Lung (tissue), 11 donors: ENCODE measurements at regions not wholly inside any gene's neighbourhood (a gene's known extent, or its start where the extent isn't known, plus 50 kb on each side); places are given as distances from the start of the nearest gene placed in this dataset.

Experiments
- ATAC-seq: fragments of 200-7000 bp; cut with Tn5 transposase; one replicate; pipeline ENCODE4 v1.9.1; 2020; ENCODE audit warnings: moderate number of reproducible peaks; ENCODE audit not compliant: insufficient read depth, low FRiP score
- DNase-seq, 3 donors: peaks; one replicate each; pipeline ENCODE4 v3.0.0-alpha.2; 2013 to 2017
- H3K27ac ChIP-seq, 2 donors: one replicate each; pipeline ENCODE4 v1.5.1; 2013; ENCODE audit warnings: mild to moderate bottlenecking in 2 of 2, moderate library complexity in 2 of 2, control low read depth in 1 of 2, inconsistent platforms in 1 of 2, low read depth in 1 of 2, low read length in 1 of 2
- H3K27me3 ChIP-seq, 3 donors: one replicate each; pipeline ENCODE4 v1.5.1; 2013; ENCODE audit warnings: low read length in 2 of 3; ENCODE audit not compliant: control insufficient read depth in 3 of 3, insufficient read depth in 3 of 3
- H3K36me3 ChIP-seq, 4 donors: one replicate each; pipeline ENCODE4 v1.5.1; 2013; ENCODE audit warnings: low read length in 4 of 4, mild to moderate bottlenecking in 1 of 4, moderate library complexity in 1 of 4; ENCODE audit not compliant: control insufficient read depth in 4 of 4, insufficient read depth in 4 of 4
- H3K4me1 ChIP-seq, 5 donors: one replicate each; pipeline ENCODE4 v1.5.1; 2013; ENCODE audit warnings: low read length in 5 of 5, mild to moderate bottlenecking in 2 of 5, moderate library complexity in 1 of 5; ENCODE audit not compliant: control insufficient read depth in 5 of 5, insufficient read depth in 5 of 5
- H3K4me3 ChIP-seq: one replicate; pipeline ENCODE4 v1.5.1; 2013; ENCODE audit warnings: mild to moderate bottlenecking, control low read depth, moderate library complexity
- H3K9ac ChIP-seq, 2 donors: one replicate each; pipeline ENCODE4 v1.5.1; 2013; ENCODE audit warnings: low read length in 2 of 2, control low read depth in 1 of 2; ENCODE audit not compliant: insufficient read depth in 1 of 2
- H3K9me3 ChIP-seq, 4 donors: one replicate each; pipeline ENCODE4 v1.5.1; 2013; ENCODE audit warnings: low read length in 3 of 4, mild to moderate bottlenecking in 1 of 4, moderate library complexity in 1 of 4; ENCODE audit not compliant: control insufficient read depth in 4 of 4, insufficient read depth in 3 of 4
- WGBS, 2 donors: extraction: QIAGEN DNeasy Blood & Tissue Kit; methylation state at CpG; one replicate each; pipeline ENCODE4 v1.1.7; 2013; 5-methylcytosine and 5-hydroxymethylcytosine counted together
- TF ChIP-seq, protein P1 (sequence below): IDR thresholded peaks from 2 replicates; pipeline ENCODE4 v1.5.1; 2012; ENCODE audit warnings: mild to moderate bottlenecking; ENCODE audit errors: control extremely low read depth, extremely low read depth
- donor health status: control.
- donor health status: control.
- donor health status: Bipolar disorder and iron deficiency.
- donor health status: healthy.
- donor health status: DM: yes; HTN: yes; CAD: no.

DNA sequence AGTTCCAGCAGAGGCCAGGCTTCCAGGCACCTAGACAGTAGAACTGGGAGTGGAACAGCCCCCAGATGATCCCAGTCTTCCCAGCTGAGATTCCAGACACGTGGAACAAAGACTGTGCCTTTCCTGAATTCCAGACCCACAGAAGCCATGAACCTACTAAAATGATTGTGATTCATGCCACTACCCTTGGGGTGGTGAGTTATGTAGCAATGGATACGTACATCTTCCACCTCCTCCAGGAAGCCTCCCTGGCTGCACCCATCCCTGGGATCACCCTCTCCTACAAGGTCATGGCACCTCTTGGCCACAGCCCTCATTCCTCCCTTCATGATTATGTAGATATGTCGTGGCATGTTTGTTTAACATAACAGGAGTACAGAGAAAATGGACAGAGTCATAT, 83.4 kb downstream of the NPTX2 start:
- Histone ChIP-seq H3K4me3 (no peak overlapping the region), H3K9me3 (peaks cover 0 to 3% (median 1%) of the 10 kb centered on the region in 4 donors), H3K9ac (no peak overlapping the region), H3K27ac (no peak overlapping the region), H3K4me1 (no peaks in the 10 kb centered on the region), H3K36me3 (no peaks in the 10 kb centered on the region), H3K27me3 (peaks cover 0 to 7% (median 4%) of the 10 kb centered on the region in 3 donors)
- no peak for ATAC-seq
- no peak for DNase-seq
- TF ChIP-seq, protein P1, sequence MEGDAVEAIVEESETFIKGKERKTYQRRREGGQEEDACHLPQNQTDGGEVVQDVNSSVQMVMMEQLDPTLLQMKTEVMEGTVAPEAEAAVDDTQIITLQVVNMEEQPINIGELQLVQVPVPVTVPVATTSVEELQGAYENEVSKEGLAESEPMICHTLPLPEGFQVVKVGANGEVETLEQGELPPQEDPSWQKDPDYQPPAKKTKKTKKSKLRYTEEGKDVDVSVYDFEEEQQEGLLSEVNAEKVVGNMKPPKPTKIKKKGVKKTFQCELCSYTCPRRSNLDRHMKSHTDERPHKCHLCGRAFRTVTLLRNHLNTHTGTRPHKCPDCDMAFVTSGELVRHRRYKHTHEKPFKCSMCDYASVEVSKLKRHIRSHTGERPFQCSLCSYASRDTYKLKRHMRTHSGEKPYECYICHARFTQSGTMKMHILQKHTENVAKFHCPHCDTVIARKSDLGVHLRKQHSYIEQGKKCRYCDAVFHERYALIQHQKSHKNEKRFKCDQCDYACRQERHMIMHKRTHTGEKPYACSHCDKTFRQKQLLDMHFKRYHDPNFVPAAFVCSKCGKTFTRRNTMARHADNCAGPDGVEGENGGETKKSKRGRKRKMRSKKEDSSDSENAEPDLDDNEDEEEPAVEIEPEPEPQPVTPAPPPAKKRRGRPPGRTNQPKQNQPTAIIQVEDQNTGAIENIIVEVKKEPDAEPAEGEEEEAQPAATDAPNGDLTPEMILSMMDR = no peak
- 50 to 77% methylated on average over 3 of the region's 3 CpGs for WGBS, 2 donors

DNA sequence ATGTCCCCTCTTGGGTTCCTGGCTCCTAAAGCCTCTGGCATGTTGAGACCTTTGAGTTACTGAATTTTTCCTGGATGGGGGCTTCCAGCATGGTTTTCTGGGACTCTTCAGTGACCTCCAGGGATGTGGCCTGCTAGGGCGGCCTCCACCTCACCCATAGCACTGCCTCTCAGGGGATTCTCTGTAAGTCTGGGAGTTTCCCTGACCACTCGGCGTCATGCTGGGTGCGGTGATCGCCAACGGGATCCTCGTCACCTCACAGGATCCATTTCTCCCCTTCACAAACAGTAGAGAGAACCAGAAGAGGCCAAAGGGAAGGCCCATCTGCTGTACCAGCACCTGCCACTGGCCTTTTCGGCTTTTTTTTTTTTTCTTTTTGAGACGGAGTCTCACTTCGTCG, 84.3 kb downstream of the NPTX2 start:
- peaks cover 0 to 7% (median 4%) of the 10 kb centered on the region in 3 donors for H3K27me3 ChIP-seq

DNA sequence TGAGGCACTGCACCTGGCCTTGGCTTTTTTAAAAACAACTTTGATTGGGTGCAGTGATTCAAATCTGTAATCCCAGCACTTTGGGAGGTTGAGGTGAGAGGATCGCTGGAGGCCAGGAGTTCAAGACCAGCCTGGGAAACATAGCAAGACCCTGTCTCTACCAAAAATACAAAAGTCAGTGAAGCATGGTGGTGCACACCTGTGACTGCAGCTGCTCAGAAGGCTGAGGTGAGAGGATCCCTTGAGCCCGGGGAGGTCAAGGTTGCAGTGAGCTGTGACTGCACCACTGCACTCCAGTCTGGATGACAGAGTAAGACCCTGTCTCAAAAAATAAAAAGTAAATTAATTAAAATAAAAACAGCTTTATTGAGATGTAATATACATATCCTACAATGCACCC, 84.9 kb downstream of the NPTX2 start:
- peaks cover 0 to 7% (median 4%) of the 10 kb centered on the region in 3 donors for H3K27me3 ChIP-seq
- H3K4me3 ChIP-seq = no peak overlapping the region
- no peaks in the 10 kb centered on the region for H3K4me1 ChIP-seq
- peaks cover 0 to 2% (median 0%) of the 10 kb centered on the region in 4 donors for H3K9me3 ChIP-seq
- 97 to 98% methylated on average over 2 of the region's 2 CpGs for WGBS, 2 donors
- no peak for ATAC-seq
- no peak overlapping the region for H3K9ac ChIP-seq
- no peak overlapping the region for H3K27ac ChIP-seq
- DNase-seq = no peak
- TF ChIP-seq, protein P1 = no peak
- H3K36me3 ChIP-seq = no peaks in the 10 kb centered on the region

More for the DNA sequence above, 84.3 kb downstream of the NPTX2 start:
- Histone ChIP-seq H3K9me3 (peaks cover 0 to 3% (median 1%) of the 10 kb centered on the region in 4 donors), H3K9ac (no peak overlapping the region), H3K27ac (no peak overlapping the region), H3K4me3 (no peak overlapping the region), H3K4me1 (no peaks in the 10 kb centered on the region), H3K36me3 (no peaks in the 10 kb centered on the region)
- 83 to 87% methylated on average over 11 of the region's 11 CpGs for WGBS, 2 donors
- TF ChIP-seq, protein P1 = no peak
- ATAC-seq = no peak
- DNase-seq = no peak

DNA sequence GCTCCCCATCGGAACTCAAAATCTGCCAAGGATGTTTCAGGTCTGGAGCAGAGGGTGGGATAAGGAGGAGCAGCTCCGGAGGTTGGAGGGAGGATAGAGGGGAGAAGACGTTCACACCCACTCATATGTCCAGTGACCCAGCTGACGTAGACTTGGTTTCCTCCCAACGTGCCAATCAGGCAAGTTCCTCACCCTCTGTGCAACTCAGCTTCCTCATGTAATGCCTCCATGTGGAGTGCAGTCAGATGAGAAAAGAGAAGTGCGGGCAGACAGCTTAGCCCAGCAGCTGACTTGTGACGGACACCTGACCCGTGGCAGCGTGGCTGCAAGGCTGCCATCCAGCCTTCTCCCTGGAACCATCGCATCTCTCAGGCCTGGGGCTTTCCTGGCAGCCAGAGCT, 86.8 kb downstream of the NPTX2 start:
- ATAC-seq = no peak
- no peak for DNase-seq
- Histone ChIP-seq H3K27ac (no peak overlapping the region), H3K9me3 (no peaks in the 10 kb centered on the region), H3K4me1 (no peaks in the 10 kb centered on the region), H3K27me3 (peaks cover 0 to 7% (median 4%) of the 10 kb centered on the region in 3 donors), H3K36me3 (no peaks in the 10 kb centered on the region), H3K4me3 (no peak overlapping the region), H3K9ac (no peak overlapping the region)
- TF ChIP-seq, protein P1 = no peak
- 54 to 63% methylated on average over 9 to 10 of the region's 10 CpGs for WGBS, 2 donors
